GM12864 (cell line): ENCODE measurements at regions not wholly inside any gene's neighbourhood (a gene's known extent, or its start where the extent isn't known, plus 50 kb on each side); places are given as distances from the start of the nearest gene placed in this dataset.

Source experiments
- DNase-seq: peaks from one replicate; pipeline ENCODE4 v3.0.0-alpha.2; 2011; ENCODE audit warnings: low read depth
- H3K4me3 ChIP-seq: 2 replicates; pipeline ENCODE4 v1.5.1; 2011; ENCODE audit warnings: mild to moderate bottlenecking, low read depth, low read length, control low read depth
- CTCF ChIP-seq: IDR thresholded peaks from 2 replicates; pipeline ENCODE4 v1.5.1; 2011; ENCODE audit warnings: low read depth, mild to moderate bottlenecking, moderate library complexity, low read length, control low read depth, inconsistent platforms; ENCODE audit errors: missing control alignments

GRCh38 chr2:226030369-226030768, 630.9 kb downstream of the NYAP2 start:
- H3K4me3 ChIP-seq: no peak overlapping the region
- DNase-seq: no peak
- no peak for TF ChIP-seq CTCF

GRCh38 chr2:226023946-226024345, 624.4 kb downstream of the NYAP2 start:
- no peak overlapping the region for H3K4me3 ChIP-seq
- TF ChIP-seq CTCF: no peak
- DNase-seq: no peak

- H3K4me3 ChIP-seq: no peak overlapping the region
- no peak for DNase-seq
- no peak for TF ChIP-seq CTCF
Measured at GRCh38 chr2:226023383-226023782, 623.9 kb downstream of the NYAP2 start.

GRCh38 chr2:226020956-226021355, 621.4 kb downstream of the NYAP2 start:
- DNase-seq: no peak
- TF ChIP-seq CTCF: no peak
- H3K4me3 ChIP-seq: no peak overlapping the region

GRCh38 chr2:226020176-226020575, 620.7 kb downstream of the NYAP2 start:
- no peak for DNase-seq
- no peak overlapping the region for H3K4me3 ChIP-seq
- TF ChIP-seq CTCF: no peak

GRCh38 chr2:226018641-226019040, 619.1 kb downstream of the NYAP2 start:
- H3K4me3 ChIP-seq: no peak overlapping the region
- no peak for TF ChIP-seq CTCF
- no peak for DNase-seq

GRCh38 chr2:226017537-226017936, 618.0 kb downstream of the NYAP2 start:
- DNase-seq: no peak
- no peak overlapping the region for H3K4me3 ChIP-seq
- no peak for TF ChIP-seq CTCF
